Gastrocnemius medialis (tissue), 4 donors: ENCODE measurements at regions not wholly inside any gene's neighbourhood (a gene's known extent, or its start where the extent isn't known, plus 50 kb on each side); places are given as distances from the start of the nearest gene placed in this dataset.

Experiments
- ATAC-seq, 2 donors: fragments of 150-250 bp; one replicate each; pipeline ENCODE4 v1.9.1; 2016
- DNase-seq, 2 donors: peaks; one replicate each; pipeline ENCODE4 v3.0.0-alpha.2; 2019
- H3K27ac ChIP-seq, 4 donors: fragments of 200-600 bp; sonication (generic); 1 replicate in 1 of 4; 2 replicates in 3 of 4; pipeline ENCODE4 v1.5.1; 2016 to 2018; ENCODE audit warnings: mild to moderate bottlenecking in 2 of 4, moderate library complexity in 1 of 4
- H3K27me3 ChIP-seq, 3 donors: fragments of 200-600 bp; sonication (generic) in 2 of 3; 1 replicate in 1 of 3; 2 replicates in 2 of 3; pipeline versions ENCODE4 v1.5.1 to v1.6.0; 2016 to 2019; ENCODE audit warnings: mild to moderate bottlenecking in 1 of 3, moderate library complexity in 1 of 3
- H3K36me3 ChIP-seq, 2 donors: fragments of 200-600 bp; sonication (generic) in 1 of 2; one replicate each; pipeline ENCODE4 v1.5.1; 2017 to 2018
- H3K4me1 ChIP-seq, 2 donors: fragments of 200-600 bp; sonication (generic) in 1 of 2; one replicate each; pipeline ENCODE4 v1.5.1; 2016 to 2017; ENCODE audit warnings: mild to moderate bottlenecking in 2 of 2
- H3K4me3 ChIP-seq, 4 donors: fragments of 200-600 bp; sonication (generic) in 3 of 4; 1 replicate in 1 of 4; 2 replicates in 3 of 4; pipeline ENCODE4 v1.5.1; 2016 to 2019; ENCODE audit warnings: mild to moderate bottlenecking in 2 of 4
- H3K9me3 ChIP-seq, 3 donors: fragments of 200-600 bp; sonication (generic) in 2 of 3; 1 replicate in 1 of 3; 2 replicates in 2 of 3; pipeline ENCODE4 v1.5.1; 2016 to 2019
- POLR2A ChIP-seq, 2 donors: fragments of 450-650 bp; IDR thresholded peaks; one replicate each; pipeline ENCODE4 v1.6.1; 2017; ENCODE audit warnings: antibody characterized with exemption in 2 of 2, mild to moderate bottlenecking in 2 of 2, moderate library complexity in 2 of 2
- in situ Hi-C, 4 donors: fragments of 200-750 bp; cut with MboI; loops; one replicate each; pipeline versions ENCODE4 v1.15.0 to v1.8.0; 2017; ENCODE audit warnings: low sequenced_read_pairs in 4 of 4
- intact Hi-C: fragments of 100-400 bp; cut with DNase I; formaldehyde crosslinking; loops from one replicate; pipeline ENCODE4 v1.15.1; 2023; ENCODE audit warnings: low total_unique reads
- TF ChIP-seq, protein P1 (sequence below), 5 experiments: fragments of 450-650 bp in 3 of 5; fragments of 200-600 bp in 2 of 5; sonication (generic) in 2 of 5; IDR thresholded peaks in 4 of 5; conservative IDR thresholded peaks in 1 of 5; 1 replicate in 4 of 5; 2 replicates in 1 of 5; pipeline ENCODE4 v1.5.1; 2016 to 2019; ENCODE audit warnings: antibody characterized with exemption in 5 of 5, mild to moderate bottlenecking in 3 of 5, moderate library complexity in 3 of 5

- H3K9me3 ChIP-seq, result no peaks in the 10 kb centered on the region
- no peaks in the 10 kb centered on the region for H3K27me3 ChIP-seq
- no peak for DNase-seq
- TF ChIP-seq, protein P1, sequence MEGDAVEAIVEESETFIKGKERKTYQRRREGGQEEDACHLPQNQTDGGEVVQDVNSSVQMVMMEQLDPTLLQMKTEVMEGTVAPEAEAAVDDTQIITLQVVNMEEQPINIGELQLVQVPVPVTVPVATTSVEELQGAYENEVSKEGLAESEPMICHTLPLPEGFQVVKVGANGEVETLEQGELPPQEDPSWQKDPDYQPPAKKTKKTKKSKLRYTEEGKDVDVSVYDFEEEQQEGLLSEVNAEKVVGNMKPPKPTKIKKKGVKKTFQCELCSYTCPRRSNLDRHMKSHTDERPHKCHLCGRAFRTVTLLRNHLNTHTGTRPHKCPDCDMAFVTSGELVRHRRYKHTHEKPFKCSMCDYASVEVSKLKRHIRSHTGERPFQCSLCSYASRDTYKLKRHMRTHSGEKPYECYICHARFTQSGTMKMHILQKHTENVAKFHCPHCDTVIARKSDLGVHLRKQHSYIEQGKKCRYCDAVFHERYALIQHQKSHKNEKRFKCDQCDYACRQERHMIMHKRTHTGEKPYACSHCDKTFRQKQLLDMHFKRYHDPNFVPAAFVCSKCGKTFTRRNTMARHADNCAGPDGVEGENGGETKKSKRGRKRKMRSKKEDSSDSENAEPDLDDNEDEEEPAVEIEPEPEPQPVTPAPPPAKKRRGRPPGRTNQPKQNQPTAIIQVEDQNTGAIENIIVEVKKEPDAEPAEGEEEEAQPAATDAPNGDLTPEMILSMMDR (IDR thresholded peaks at IDR 0.05 in 4 of 5, conservative IDR thresholded peaks at IDR 0.05 in 1 of 5), result no peak
- no peak for TF ChIP-seq POLR2A (IDR thresholded peaks at IDR 0.05)
- no peaks in the 10 kb centered on the region for H3K36me3 ChIP-seq
- H3K4me1 ChIP-seq, result no peaks in the 10 kb centered on the region
- no peak for ATAC-seq
- no peak overlapping the region for H3K27ac ChIP-seq
- intact Hi-C loops, result no loop called here
- no peak overlapping the region for H3K4me3 ChIP-seq
- in situ Hi-C loops, result no loop called here
These were observed 157.1 kb upstream of the C16orf82 start for GRCh38 chr16:26909623-26910022.

- ATAC-seq, result no peak
- in situ Hi-C loops (no loop called here), intact Hi-C loops (no loop called here)
These were observed 155.3 kb upstream of the C16orf82 start for GRCh38 chr16:26911436-26911835.

GRCh38 chr16:26913851-26914250, 152.9 kb upstream of the C16orf82 start:
- Histone ChIP-seq H3K4me1 (no peaks in the 10 kb centered on the region), H3K36me3 (no peaks in the 10 kb centered on the region), H3K9me3 (no peaks in the 10 kb centered on the region), H3K27me3 (no peaks in the 10 kb centered on the region), H3K27ac (no peak overlapping the region), H3K4me3 (no peak overlapping the region)
- ATAC-seq (no peak), DNase-seq (no peak)
- TF ChIP-seq POLR2A (IDR thresholded peaks at IDR 0.05), result no peak
- TF ChIP-seq, protein P1 (IDR thresholded peaks at IDR 0.05 in 4 of 5, conservative IDR thresholded peaks at IDR 0.05 in 1 of 5), result no peak
- intact Hi-C loops (no loop called here), in situ Hi-C loops (no loop called here)

More at GRCh38 chr16:26911436-26911835, 155.3 kb upstream of the C16orf82 start:
- Histone ChIP-seq H3K4me3 (no peak overlapping the region), H3K27ac (no peak overlapping the region), H3K27me3 (no peaks in the 10 kb centered on the region), H3K9me3 (no peaks in the 10 kb centered on the region), H3K36me3 (no peaks in the 10 kb centered on the region), H3K4me1 (no peaks in the 10 kb centered on the region)
- TF ChIP-seq, protein P1 (IDR thresholded peaks at IDR 0.05 in 4 of 5, conservative IDR thresholded peaks at IDR 0.05 in 1 of 5), result no peak
- TF ChIP-seq POLR2A (IDR thresholded peaks at IDR 0.05), result no peak
- DNase-seq, result no peak

DNA sequence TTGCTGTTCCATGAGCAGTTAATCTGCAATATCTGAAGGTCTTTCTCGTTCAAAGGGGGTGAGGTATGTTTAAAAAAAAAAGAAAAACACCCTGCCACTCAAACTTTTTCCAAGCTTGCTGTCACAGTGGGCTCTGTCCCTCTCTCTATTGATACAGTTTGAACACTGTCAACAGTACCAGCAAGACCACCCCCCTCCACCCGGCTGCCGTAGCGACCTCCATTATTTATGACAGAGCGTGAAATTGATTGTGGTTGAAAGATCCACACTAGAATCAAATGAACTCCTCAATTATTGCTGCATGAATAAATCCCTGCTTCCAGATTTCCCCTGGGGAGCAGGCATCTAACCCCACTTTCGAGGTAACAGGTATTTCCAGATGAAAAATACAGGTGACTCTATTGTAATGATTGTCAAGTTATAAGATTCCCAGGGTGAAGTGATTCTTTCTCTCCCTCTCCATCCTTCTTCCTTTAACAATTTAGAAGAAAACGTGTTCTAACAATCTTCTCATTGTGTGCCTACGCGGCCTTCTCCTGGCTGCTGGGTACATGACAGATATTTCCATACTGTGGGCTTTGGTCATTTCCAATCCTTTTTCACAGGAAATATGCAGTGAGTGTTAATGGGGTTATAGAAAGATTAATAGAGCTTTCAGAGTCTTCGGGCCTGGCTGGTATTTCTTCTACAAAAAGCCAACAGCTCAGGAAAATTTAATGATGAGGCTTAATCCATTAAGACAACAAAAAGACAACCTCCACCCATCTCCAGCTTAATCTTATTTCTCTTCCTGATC, 135.7 kb upstream of the C16orf82 start:
- H3K4me1 ChIP-seq, result no peaks in the 10 kb centered on the region
- no peak overlapping the region for H3K4me3 ChIP-seq
- no peaks in the 10 kb centered on the region for H3K36me3 ChIP-seq
- ATAC-seq, result no peak
- intact Hi-C loops (no loop called here), in situ Hi-C loops (no loop called here)
- no peaks in the 10 kb centered on the region for H3K9me3 ChIP-seq
- TF ChIP-seq, protein P1 (IDR thresholded peaks at IDR 0.05 in 4 of 5, conservative IDR thresholded peaks at IDR 0.05 in 1 of 5), result no peak
- no peak for TF ChIP-seq POLR2A (IDR thresholded peaks at IDR 0.05)
- H3K27ac ChIP-seq, result no peak overlapping the region
- no peak for DNase-seq
- H3K27me3 ChIP-seq, result no peaks in the 10 kb centered on the region
